ENCODE measurements at regions not wholly inside any gene's neighbourhood (a gene's known extent, or its start where the extent isn't known, plus 50 kb on each side); places are given as distances from the start of the nearest gene placed in this dataset.

DNA sequence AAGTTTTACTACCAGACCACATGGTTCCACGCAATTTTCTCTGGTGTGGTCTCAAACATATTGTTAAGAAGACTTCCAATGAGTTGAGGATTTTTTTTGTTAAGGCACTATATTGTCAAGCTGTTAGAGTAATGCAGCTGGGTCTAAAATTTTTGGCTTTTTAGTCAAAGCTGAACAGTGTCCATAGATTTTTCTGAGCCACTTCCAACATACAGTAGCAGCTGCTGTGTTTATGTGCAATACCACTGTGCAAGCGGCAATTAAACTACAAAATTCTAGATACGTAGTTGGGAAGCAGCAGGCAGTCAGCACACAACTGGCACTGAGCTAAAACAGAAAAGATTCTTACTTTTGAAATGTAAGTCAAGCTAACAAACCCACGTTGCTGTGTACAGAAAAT lies 1551.1 kb upstream of the AGA start:
- no peak for TF ChIP-seq ZNF274 (IDR thresholded peaks at IDR 0.05; ENCODE audit: low read depth, low read length)
- no peak for TF ChIP-seq YY1 (IDR thresholded peaks at IDR 0.05; ENCODE audit: insufficient read depth, insufficient read length)

Data from NT2/D1 (cell line).